IMR-90 (cell line): ENCODE measurements at regions not wholly inside any gene's neighbourhood (a gene's known extent, or its start where the extent isn't known, plus 50 kb on each side); places are given as distances from the start of the nearest gene placed in this dataset.

Source experiments
- ATAC-seq: fragments of 200-7000 bp; cut with Tn5 transposase; 2 replicates; pipeline ENCODE4 v1.9.1; 2020; ENCODE audit warnings: low read depth, mild to moderate bottlenecking, moderate library complexity
- BruUV-seq: library from RNA; stranded (reverse); fragments of 400-500 nt; replicated peaks from 2 replicates; lab custom pipeline; 2021; lab: Mats Ljungman, UMichigan
- CTCF ChIA-PET: fragments of 300-600 bp; formaldehyde crosslinking; extraction: SDS; loops from one replicate; lab custom pipeline; 2021; ENCODE audit warnings: antibody characterized with exemption; lab: Yijun Ruan, JAX
- POLR2A ChIA-PET: fragments of 300-600 bp; sonication (Branson Sonifier 250); formaldehyde crosslinking; loops from one replicate; lab custom pipeline; 2022; ENCODE audit warnings: antibody characterized with exemption; ENCODE audit not compliant: unreplicated experiment; lab: Charles Lee
- DNase-seq: peaks from one replicate; pipeline ENCODE4 v3.0.0; 2013
- H2AFZ ChIP-seq: replicated peaks from 2 replicates; pipeline ENCODE3; 2013; ENCODE audit warnings: low read length, mild to moderate bottlenecking; ENCODE audit not compliant: poor library complexity
- H2AK5ac ChIP-seq: 2 replicates; pipeline ENCODE4 v1.6.1; 2013; ENCODE audit warnings: low read depth, low read length, inconsistent platforms
- H2AK9ac ChIP-seq: replicated peaks from 2 replicates; pipeline ENCODE3; 2013; ENCODE audit warnings: mild to moderate bottlenecking, low read depth, low read length, moderate library complexity; ENCODE audit not compliant: poor library complexity
- H2BK120ac ChIP-seq: 2 replicates; pipeline ENCODE4 v1.6.1; 2013; ENCODE audit warnings: low read depth, low read length, inconsistent platforms
- H2BK15ac ChIP-seq: 3 replicates; pipeline ENCODE4 v1.6.1; 2013; ENCODE audit warnings: low read depth, low read length, inconsistent platforms
- H2BK20ac ChIP-seq: 2 replicates; pipeline ENCODE4 v1.6.1; 2013; ENCODE audit warnings: low read depth, mild to moderate bottlenecking, inconsistent platforms, low read length, moderate library complexity
- H2BK5ac ChIP-seq: 2 replicates; pipeline ENCODE4 v1.6.1; 2013; ENCODE audit warnings: mild to moderate bottlenecking, low read depth, low read length, inconsistent platforms; ENCODE audit not compliant: poor library complexity, severe bottlenecking
- H3K14ac ChIP-seq: replicated peaks from 2 replicates; pipeline ENCODE4 v1.6.1; 2013; ENCODE audit warnings: low read depth, low read length, inconsistent platforms
- H3K18ac ChIP-seq: 2 replicates; pipeline ENCODE4 v1.6.1; 2013; ENCODE audit warnings: low read depth, low read length, control low read depth
- H3K23ac ChIP-seq: 2 replicates; pipeline ENCODE4 v1.6.1; 2013; ENCODE audit warnings: low read depth, low read length, inconsistent platforms
- H3K27ac ChIP-seq: 2 replicates; pipeline ENCODE4 v1.5.1; 2013; ENCODE audit warnings: mild to moderate bottlenecking, control low read depth, low read length; ENCODE audit not compliant: insufficient read depth
- H3K27me3 ChIP-seq: 2 replicates; pipeline ENCODE4 v1.6.1; 2013; ENCODE audit warnings: low read length; ENCODE audit not compliant: control insufficient read depth, insufficient read depth
- H3K36me3 ChIP-seq: 2 replicates; pipeline ENCODE4 v1.6.1; 2013; ENCODE audit warnings: low read length, mixed read lengths; ENCODE audit not compliant: control insufficient read depth, insufficient read depth
- H3K4ac ChIP-seq: 2 replicates; pipeline ENCODE4 v1.6.1; 2013; ENCODE audit warnings: low read depth, low read length, inconsistent platforms
- H3K4me1 ChIP-seq: 2 replicates; pipeline ENCODE4 v1.6.1; 2013; ENCODE audit warnings: low read length, mixed read lengths; ENCODE audit not compliant: control insufficient read depth, insufficient read depth
- H3K4me2 ChIP-seq: 2 replicates; pipeline ENCODE4 v1.6.1; 2013; ENCODE audit warnings: low read depth, mild to moderate bottlenecking, control low read depth, low read length, moderate library complexity
- H3K4me3 ChIP-seq: 2 replicates; pipeline ENCODE4 v1.5.1; 2013; ENCODE audit warnings: low read depth, mild to moderate bottlenecking, control low read depth, low read length, moderate library complexity; ENCODE audit not compliant: insufficient read depth
- H3K56ac ChIP-seq: 2 replicates; pipeline ENCODE4 v1.6.1; 2013; ENCODE audit warnings: low read length, inconsistent platforms; ENCODE audit not compliant: insufficient read depth; ENCODE audit errors: extremely low read depth
- H3K79me1 ChIP-seq, 2 experiments: 2 replicates each; pipeline ENCODE4 v1.6.1; 2013; ENCODE audit warnings: low read length in 2 of 2, inconsistent platforms in 1 of 2, low read depth in 1 of 2
- H3K9ac ChIP-seq: 2 replicates; pipeline ENCODE4 v1.6.1; 2013; ENCODE audit warnings: low read depth, low read length, control low read depth
- H3K9me1 ChIP-seq: 2 replicates; pipeline ENCODE4 v1.6.1; 2013; ENCODE audit warnings: low read length, inconsistent platforms; ENCODE audit not compliant: insufficient read depth
- H3K9me3 ChIP-seq: 2 replicates; pipeline ENCODE4 v1.6.1; 2013; ENCODE audit warnings: low read length; ENCODE audit not compliant: control insufficient read depth, insufficient read depth
- H4K20me1 ChIP-seq: 2 replicates; pipeline ENCODE4 v1.6.1; 2013; ENCODE audit warnings: low read length, inconsistent platforms; ENCODE audit not compliant: insufficient read depth
- H4K5ac ChIP-seq: 2 replicates; pipeline ENCODE4 v1.6.1; 2013; ENCODE audit warnings: mild to moderate bottlenecking, low read depth, low read length, control low read depth
- H4K8ac ChIP-seq, 2 experiments: 2 replicates each; pipeline ENCODE4 v1.6.1; 2013; ENCODE audit warnings: low read depth in 2 of 2, low read length in 2 of 2, control low read depth in 1 of 2, inconsistent platforms in 1 of 2
- H4K91ac ChIP-seq: 2 replicates; pipeline ENCODE4 v1.6.1; 2013; ENCODE audit warnings: low read depth, low read length, inconsistent platforms; ENCODE audit not compliant: insufficient read depth
- BHLHE40 ChIP-seq: fragments of 150-350 bp; IDR thresholded peaks from 2 replicates; pipeline ENCODE4 v1.6.1; 2016; ENCODE audit warnings: mild to moderate bottlenecking, low read depth, low read length
- ELK1 ChIP-seq: fragments of 150-350 bp; IDR thresholded peaks from 2 replicates; pipeline ENCODE4 v1.6.1; 2016; ENCODE audit warnings: low read depth, mild to moderate bottlenecking, low read length, moderate library complexity, borderline replicate concordance
- RCOR1 ChIP-seq: IDR thresholded peaks from 2 replicates; pipeline ENCODE4 v1.6.1; 2012; ENCODE audit warnings: mild to moderate bottlenecking, low read length, improper control_type of control experiment; ENCODE audit not compliant: insufficient replicate concordance
- RFX5 ChIP-seq: IDR thresholded peaks from 2 replicates; pipeline ENCODE4 v1.8.0; 2012; ENCODE audit warnings: low read depth, mild to moderate bottlenecking, low read length, moderate library complexity
- WGBS, 2 experiments: methylation state at CpG; one replicate each; pipeline versions ENCODE4 v1.1.5 to v1.1.7; 2013; ENCODE audit warnings: missing lambda C conversion rate in 2 of 2; ENCODE audit not compliant: insufficient read length in 1 of 2; ENCODE audit errors: extremely low coverage in 2 of 2; 5-methylcytosine and 5-hydroxymethylcytosine counted together
- dilution Hi-C: fragments of 300-500 bp; cut with HindIII; formaldehyde crosslinking; loops from one replicate; pipeline ENCODE4 v1.14.3; 2018; ENCODE audit warnings: low sequenced_read_pairs; ENCODE audit not compliant: unreplicated experiment
- in situ Hi-C: fragments of 300-500 bp; cut with MboI; formaldehyde crosslinking; loops from 3 replicates; pipeline ENCODE4 v1.14.3; 2019; ENCODE audit warnings: low sequenced_read_pairs, inconsistent platforms, mixed read lengths
- intact Hi-C: fragments of 100-400 bp; cut with micrococcal nuclease; formaldehyde crosslinking; loops from 2 replicates; pipeline ENCODE4 v1.10.0; 2022

- intact Hi-C loops: no loop called here
These were observed 273.0 kb downstream of the LTN1 start for GRCh38 chr21:28719723-28720122.

More at GRCh38 chr21:28719723-28720122, 273.0 kb downstream of the LTN1 start:
- ATAC-seq (no peak), DNase-seq (no peak)
- Histone ChIP-seq H2AK9ac (no peak overlapping the region), H3K27ac (no peak overlapping the region), H3K27me3 (no peaks in the 10 kb centered on the region), H3K23ac (no peak overlapping the region), H3K4me1 (peaks cover 2% of the 10 kb centered on the region; the same call in 1 of the 2 replicates), H3K4me2 (no peak overlapping the region), H3K9ac (no peak overlapping the region), H3K9me1 (no peaks in the 10 kb centered on the region), H3K36me3 (no peaks in the 10 kb centered on the region), H2BK120ac (no peak overlapping the region), H4K8ac (no peak overlapping the region), H2BK20ac (no peak overlapping the region; the same call in 1 of the 2 replicates), H3K4me3 (no peak overlapping the region), H3K18ac (no peak overlapping the region), H2AK5ac (no peak overlapping the region), H4K5ac (no peak overlapping the region), H3K56ac (no peak overlapping the region), H4K20me1 (no peaks in the 10 kb centered on the region), H2AFZ (no peak overlapping the region), H3K14ac (no peak overlapping the region), H3K4ac (no peak overlapping the region), H3K79me1 (no peaks in the 10 kb centered on the region), H4K91ac (no peak overlapping the region), H2BK15ac (no peak overlapping the region), H2BK5ac (no peak overlapping the region), H3K9me3 (no peaks in the 10 kb centered on the region)
- POLR2A ChIA-PET: no interaction called here
- BruUV-seq: no TSS peak
- dilution Hi-C loops: no loop called here
- whole genome bisulfite sequencing, 2 experiments: 100% methylated on average over 1 of the region's 3 CpGs; no CpG with 5 or more reads in 1 of the 2 experiments
- TF ChIP-seq BHLHE40 (no peak), RFX5 (no peak), RCOR1 (no peak), ELK1 (no peak)
- CTCF ChIA-PET: no interaction called here
- in situ Hi-C loops: loop anchor here (10.0 kb wide), 1 partner anchor 365 kb away; no protein-coding TSS in a partner anchor
